GM12878 (cell line): ENCODE measurements at regions not wholly inside any gene's neighbourhood (a gene's known extent, or its start where the extent isn't known, plus 50 kb on each side); places are given as distances from the start of the nearest gene placed in this dataset.

Experiments
- ATAC-seq: fragments of 200-7000 bp; cut with Tn5 transposase; 3 replicates; pipeline ENCODE4 v1.9.1; 2020; ENCODE audit warnings: mild to moderate bottlenecking, moderate library complexity
- BruUV-seq: library from RNA; stranded (reverse); fragments of 400-500 nt; replicated peaks from 2 replicates; lab custom pipeline; 2021; lab: Mats Ljungman, UMichigan
- CTCF ChIA-PET: fragments of 300-600 bp; sonication (Branson Sonifier 250); formaldehyde crosslinking; extraction: SDS; loops from one replicate; lab custom pipeline; 2021; ENCODE audit warnings: inconsistent platforms; lab: Yijun Ruan, JAX
- POLR2A ChIA-PET: fragments of 350-600 bp; formaldehyde crosslinking; extraction: SDS; loops from one replicate; lab custom pipeline; 2021; ENCODE audit warnings: inconsistent platforms; lab: Charles Lee
- RAD21 ChIA-PET: fragments of 300-600 bp; sonication (Branson Sonifier 250); formaldehyde crosslinking; loops from one replicate; lab custom pipeline; 2023; ENCODE audit warnings: antibody characterized with exemption; ENCODE audit not compliant: unreplicated experiment; lab: Charles Lee
- SMC1A ChIA-PET: fragments of 300-600 bp; sonication (Branson Sonifier 250); formaldehyde crosslinking; loops from one replicate; lab custom pipeline; 2023; ENCODE audit not compliant: unreplicated experiment, uncharacterized antibody; lab: Charles Lee
- DNase-seq: peaks from one replicate; pipeline ENCODE4 v3.0.0-alpha.2; 2011; ENCODE audit warnings: low read depth, low spot score
- FAIRE-seq: peaks from 3 replicates; lab custom pipeline; 2011; peaks lifted over from hg19 to GRCh38; lab: Jason Lieb, UNC
- H2AFZ ChIP-seq: 2 replicates; pipeline ENCODE4 v1.6.0; 2011; ENCODE audit warnings: low read depth, low read length, control low read depth; ENCODE audit not compliant: control insufficient read depth
- H3K27ac ChIP-seq: 2 replicates; pipeline ENCODE4 v1.5.1; 2011; ENCODE audit warnings: control low read depth; ENCODE audit not compliant: control insufficient read depth, insufficient read depth
- H3K27me3 ChIP-seq, 2 experiments: replicated peaks in 1 of 2; 2 replicates each; pipeline versions ENCODE4 v1.6.0 to v1.6.1; 2011; ENCODE audit warnings: low read length in 1 of 2; ENCODE audit not compliant: control insufficient read depth in 2 of 2, insufficient read depth in 2 of 2
- H3K36me3 ChIP-seq, 2 experiments: 2 replicates each; pipeline ENCODE4 v1.5.1; 2011; ENCODE audit warnings: low read length in 1 of 2; ENCODE audit not compliant: control insufficient read depth in 2 of 2, insufficient read depth in 2 of 2
- H3K4me1 ChIP-seq: 2 replicates; pipeline ENCODE4 v1.6.1; 2011; ENCODE audit warnings: mild to moderate bottlenecking, low read length, moderate library complexity, mixed read lengths; ENCODE audit not compliant: control insufficient read depth, insufficient read depth
- H3K4me2 ChIP-seq: 2 replicates; pipeline ENCODE4 v1.6.0; 2011; ENCODE audit warnings: control low read depth; ENCODE audit not compliant: control insufficient read depth, insufficient read depth
- H3K4me3 ChIP-seq: fragments of 200-600 bp; sonication (generic); 2 replicates; pipeline ENCODE4 v1.5.1; 2016
- H3K79me2 ChIP-seq: 2 replicates; pipeline ENCODE4 v1.6.0; 2011; ENCODE audit warnings: low read length; ENCODE audit not compliant: control insufficient read depth, insufficient read depth
- H3K9ac ChIP-seq: 2 replicates; pipeline ENCODE4 v1.8.0; 2011; ENCODE audit warnings: low read length, control low read depth, mixed read lengths; ENCODE audit not compliant: control insufficient read depth, insufficient read depth
- H3K9me3 ChIP-seq: replicated peaks from 3 replicates; pipeline ENCODE4 v1.5.1; 2011; ENCODE audit warnings: mild to moderate bottlenecking, low read length; ENCODE audit not compliant: control insufficient read depth, insufficient read depth
- H4K20me1 ChIP-seq: 2 replicates; pipeline ENCODE4 v1.6.0; 2011; ENCODE audit not compliant: control insufficient read depth, insufficient read depth
- BACH1 ChIP-seq: fragments of 450-650 bp; IDR thresholded peaks from 2 replicates; pipeline ENCODE4 v1.6.1; 2017; ENCODE audit warnings: mild to moderate bottlenecking, borderline replicate concordance
- FOS ChIP-seq: IDR thresholded peaks from 3 replicates; pipeline ENCODE4 v1.6.1; 2011; ENCODE audit warnings: borderline replicate concordance; ENCODE audit not compliant: insufficient read length; ENCODE audit errors: extremely low read depth
- IKZF2 ChIP-seq, 2 experiments: fragments of 450-650 bp; IDR thresholded peaks; 2 replicates each; pipeline ENCODE4 v1.6.1; 2017; ENCODE audit warnings: mild to moderate bottlenecking in 2 of 2, moderate library complexity in 2 of 2
- POLR2AphosphoS2 ChIP-seq: IDR thresholded peaks from 2 replicates; pipeline ENCODE4 v1.6.1; 2011; ENCODE audit warnings: low read depth, mild to moderate bottlenecking, low read length, improper control_type of control experiment, moderate library complexity
- SMAD1 ChIP-seq: fragments of 450-650 bp; IDR thresholded peaks from 2 replicates; pipeline ENCODE4 v1.6.1; 2018; ENCODE audit warnings: mild to moderate bottlenecking, low read depth; ENCODE audit not compliant: partially characterized antibody
- SP1 ChIP-seq: IDR thresholded peaks from one replicate; pipeline ENCODE4 v1.6.1; 2011; ENCODE audit warnings: low read depth, low read length
- TCF7 ChIP-seq: IDR thresholded peaks from 2 replicates; pipeline ENCODE4 v1.6.1; 2014; ENCODE audit warnings: antibody characterized with exemption, borderline replicate concordance
- YY1 ChIP-seq: IDR thresholded peaks from 2 replicates; pipeline ENCODE4 v1.6.1; 2011; ENCODE audit warnings: low read depth, mild to moderate bottlenecking, low read length
- WGBS: methylation state at CpG from one replicate; pipeline ENCODE4 v1.1.6; 2016; ENCODE audit warnings: low lambda C conversion rate; ENCODE audit not compliant: insufficient replicate concordance, insufficient coverage; ENCODE audit errors: missing lambda C conversion rate; 5-methylcytosine and 5-hydroxymethylcytosine counted together
- in situ Hi-C: fragments of 300-500 bp; cut with MboI; formaldehyde crosslinking; loops from 9 replicates; pipeline ENCODE4 v1.14.3; 2018; ENCODE audit warnings: mixed read lengths
- intact Hi-C: fragments of 100-400 bp; cut with micrococcal nuclease; formaldehyde crosslinking; loops from one replicate; pipeline ENCODE4 v1.14.2; 2022; ENCODE audit not compliant: unreplicated experiment
- TF ChIP-seq, protein P1 (sequence below): IDR thresholded peaks from 2 replicates; pipeline ENCODE4 v1.6.1; 2012; ENCODE audit warnings: low read depth, low read length, improper control_type of control experiment
- TF ChIP-seq, protein P2 (sequence below): IDR thresholded peaks from 2 replicates; pipeline ENCODE4 v1.6.1; 2012; ENCODE audit warnings: low read depth, low read length, improper control_type of control experiment
- TF ChIP-seq, protein P3 (sequence below): fragments of 450-650 bp; IDR thresholded peaks from 2 replicates; pipeline ENCODE4 v1.6.1; 2016; ENCODE audit warnings: mild to moderate bottlenecking
- TF ChIP-seq, protein P4 (sequence below): fragments of 450-650 bp; IDR thresholded peaks from 2 replicates; pipeline ENCODE4 v1.6.1; 2017; ENCODE audit warnings: mild to moderate bottlenecking, moderate library complexity
- TF ChIP-seq, protein P5 (sequence below): fragments of 450-650 bp; IDR thresholded peaks from 2 replicates; pipeline ENCODE4 v1.6.1; 2016; ENCODE audit warnings: mild to moderate bottlenecking, moderate library complexity, borderline replicate concordance

DNA sequence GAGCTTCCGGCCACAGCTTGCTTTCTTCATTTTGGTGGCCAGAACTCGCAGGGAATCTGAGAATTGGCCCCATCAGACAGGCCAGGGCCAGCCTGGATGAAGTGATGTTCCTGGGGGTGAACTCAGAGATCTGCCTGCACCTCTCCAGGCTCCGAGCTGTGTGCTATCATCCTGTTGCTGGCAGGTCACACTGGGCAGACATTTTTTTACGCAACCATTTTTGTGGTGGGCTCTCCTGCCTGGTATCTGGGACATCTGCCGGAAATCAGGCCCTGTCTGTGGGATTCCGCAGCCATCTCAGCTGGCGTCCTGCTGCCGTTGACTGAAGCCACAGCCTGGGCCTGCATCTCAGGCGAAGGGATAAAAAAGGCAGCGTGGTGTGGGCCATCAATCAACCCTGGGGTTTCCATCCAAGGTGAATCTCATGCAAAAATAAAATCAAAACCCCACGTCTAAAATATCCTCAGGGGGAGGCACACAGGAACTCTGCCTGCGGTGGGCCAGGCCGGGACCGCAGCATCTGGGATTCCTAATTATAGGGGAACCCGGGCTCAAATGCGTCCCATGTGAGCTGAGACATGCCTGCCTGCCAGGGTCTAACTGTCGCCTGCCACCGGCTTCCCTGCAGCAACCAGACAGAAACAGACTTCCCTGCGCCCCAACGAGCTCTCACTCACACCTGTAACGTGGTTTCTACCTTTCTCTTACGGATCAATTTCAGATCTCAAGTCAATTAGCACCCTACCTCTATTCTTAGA is 174.3 kb downstream of the SYK start:
- Histone ChIP-seq H2AFZ (no peak overlapping the region), H4K20me1 (no peaks in the 10 kb centered on the region), H3K36me3 (no peaks in the 10 kb centered on the region), H3K4me2 (no peak overlapping the region), H3K27me3 (peaks cover 0 to 7% of the 10 kb centered on the region in 2 experiments; a peak in 3 of 4 replicates), H3K4me1 (peaks cover 13% of the 10 kb centered on the region), H3K9me3 (no peaks in the 10 kb centered on the region), H3K27ac (no peak overlapping the region), H3K4me3 (no peak overlapping the region), H3K79me2 (no peaks in the 10 kb centered on the region), H3K9ac (no peak overlapping the region)
- FAIRE-seq (no peak), DNase-seq (no peak), ATAC-seq (no peak)
- in situ Hi-C loops, result no loop called here
- no TSS peak for BruUV-seq
- ChIA-PET CTCF (no interaction called here), POLR2A (no interaction called here), RAD21 (no interaction called here), SMC1A (no interaction called here)
- intact Hi-C loops, result no loop called here
- WGBS, result 50% methylated on average over 22 of the region's 22 CpGs
- no peak for TF ChIP-seq POLR2AphosphoS2
- TF ChIP-seq TCF7, result no peak
- TF ChIP-seq SP1, result no peak
- TF ChIP-seq, protein P1, sequence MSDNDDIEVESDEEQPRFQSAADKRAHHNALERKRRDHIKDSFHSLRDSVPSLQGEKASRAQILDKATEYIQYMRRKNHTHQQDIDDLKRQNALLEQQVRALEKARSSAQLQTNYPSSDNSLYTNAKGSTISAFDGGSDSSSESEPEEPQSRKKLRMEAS, result no peak
- no peak for TF ChIP-seq FOS
- no peak for TF ChIP-seq BACH1
- TF ChIP-seq, protein P2, sequence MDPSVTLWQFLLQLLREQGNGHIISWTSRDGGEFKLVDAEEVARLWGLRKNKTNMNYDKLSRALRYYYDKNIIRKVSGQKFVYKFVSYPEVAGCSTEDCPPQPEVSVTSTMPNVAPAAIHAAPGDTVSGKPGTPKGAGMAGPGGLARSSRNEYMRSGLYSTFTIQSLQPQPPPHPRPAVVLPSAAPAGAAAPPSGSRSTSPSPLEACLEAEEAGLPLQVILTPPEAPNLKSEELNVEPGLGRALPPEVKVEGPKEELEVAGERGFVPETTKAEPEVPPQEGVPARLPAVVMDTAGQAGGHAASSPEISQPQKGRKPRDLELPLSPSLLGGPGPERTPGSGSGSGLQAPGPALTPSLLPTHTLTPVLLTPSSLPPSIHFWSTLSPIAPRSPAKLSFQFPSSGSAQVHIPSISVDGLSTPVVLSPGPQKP, result no peak
- no peak for TF ChIP-seq SMAD1
- TF ChIP-seq, protein P3, sequence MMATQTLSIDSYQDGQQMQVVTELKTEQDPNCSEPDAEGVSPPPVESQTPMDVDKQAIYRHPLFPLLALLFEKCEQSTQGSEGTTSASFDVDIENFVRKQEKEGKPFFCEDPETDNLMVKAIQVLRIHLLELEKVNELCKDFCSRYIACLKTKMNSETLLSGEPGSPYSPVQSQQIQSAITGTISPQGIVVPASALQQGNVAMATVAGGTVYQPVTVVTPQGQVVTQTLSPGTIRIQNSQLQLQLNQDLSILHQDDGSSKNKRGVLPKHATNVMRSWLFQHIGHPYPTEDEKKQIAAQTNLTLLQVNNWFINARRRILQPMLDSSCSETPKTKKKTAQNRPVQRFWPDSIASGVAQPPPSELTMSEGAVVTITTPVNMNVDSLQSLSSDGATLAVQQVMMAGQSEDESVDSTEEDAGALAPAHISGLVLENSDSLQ, result no peak
- TF ChIP-seq, protein P4, sequence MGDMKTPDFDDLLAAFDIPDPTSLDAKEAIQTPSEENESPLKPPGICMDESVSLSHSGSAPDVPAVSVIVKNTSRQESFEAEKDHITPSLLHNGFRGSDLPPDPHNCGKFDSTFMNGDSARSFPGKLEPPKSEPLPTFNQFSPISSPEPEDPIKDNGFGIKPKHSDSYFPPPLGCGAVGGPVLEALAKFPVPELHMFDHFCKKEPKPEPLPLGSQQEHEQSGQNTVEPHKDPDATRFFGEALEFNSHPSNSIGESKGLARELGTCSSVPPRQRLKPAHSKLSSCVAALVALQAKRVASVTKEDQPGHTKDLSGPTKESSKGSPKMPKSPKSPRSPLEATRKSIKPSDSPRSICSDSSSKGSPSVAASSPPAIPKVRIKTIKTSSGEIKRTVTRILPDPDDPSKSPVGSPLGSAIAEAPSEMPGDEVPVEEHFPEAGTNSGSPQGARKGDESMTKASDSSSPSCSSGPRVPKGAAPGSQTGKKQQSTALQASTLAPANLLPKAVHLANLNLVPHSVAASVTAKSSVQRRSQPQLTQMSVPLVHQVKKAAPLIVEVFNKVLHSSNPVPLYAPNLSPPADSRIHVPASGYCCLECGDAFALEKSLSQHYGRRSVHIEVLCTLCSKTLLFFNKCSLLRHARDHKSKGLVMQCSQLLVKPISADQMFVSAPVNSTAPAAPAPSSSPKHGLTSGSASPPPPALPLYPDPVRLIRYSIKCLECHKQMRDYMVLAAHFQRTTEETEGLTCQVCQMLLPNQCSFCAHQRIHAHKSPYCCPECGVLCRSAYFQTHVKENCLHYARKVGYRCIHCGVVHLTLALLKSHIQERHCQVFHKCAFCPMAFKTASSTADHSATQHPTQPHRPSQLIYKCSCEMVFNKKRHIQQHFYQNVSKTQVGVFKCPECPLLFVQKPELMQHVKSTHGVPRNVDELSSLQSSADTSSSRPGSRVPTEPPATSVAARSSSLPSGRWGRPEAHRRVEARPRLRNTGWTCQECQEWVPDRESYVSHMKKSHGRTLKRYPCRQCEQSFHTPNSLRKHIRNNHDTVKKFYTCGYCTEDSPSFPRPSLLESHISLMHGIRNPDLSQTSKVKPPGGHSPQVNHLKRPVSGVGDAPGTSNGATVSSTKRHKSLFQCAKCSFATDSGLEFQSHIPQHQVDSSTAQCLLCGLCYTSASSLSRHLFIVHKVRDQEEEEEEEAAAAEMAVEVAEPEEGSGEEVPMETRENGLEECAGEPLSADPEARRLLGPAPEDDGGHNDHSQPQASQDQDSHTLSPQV, result no peak
- TF ChIP-seq, protein P5, sequence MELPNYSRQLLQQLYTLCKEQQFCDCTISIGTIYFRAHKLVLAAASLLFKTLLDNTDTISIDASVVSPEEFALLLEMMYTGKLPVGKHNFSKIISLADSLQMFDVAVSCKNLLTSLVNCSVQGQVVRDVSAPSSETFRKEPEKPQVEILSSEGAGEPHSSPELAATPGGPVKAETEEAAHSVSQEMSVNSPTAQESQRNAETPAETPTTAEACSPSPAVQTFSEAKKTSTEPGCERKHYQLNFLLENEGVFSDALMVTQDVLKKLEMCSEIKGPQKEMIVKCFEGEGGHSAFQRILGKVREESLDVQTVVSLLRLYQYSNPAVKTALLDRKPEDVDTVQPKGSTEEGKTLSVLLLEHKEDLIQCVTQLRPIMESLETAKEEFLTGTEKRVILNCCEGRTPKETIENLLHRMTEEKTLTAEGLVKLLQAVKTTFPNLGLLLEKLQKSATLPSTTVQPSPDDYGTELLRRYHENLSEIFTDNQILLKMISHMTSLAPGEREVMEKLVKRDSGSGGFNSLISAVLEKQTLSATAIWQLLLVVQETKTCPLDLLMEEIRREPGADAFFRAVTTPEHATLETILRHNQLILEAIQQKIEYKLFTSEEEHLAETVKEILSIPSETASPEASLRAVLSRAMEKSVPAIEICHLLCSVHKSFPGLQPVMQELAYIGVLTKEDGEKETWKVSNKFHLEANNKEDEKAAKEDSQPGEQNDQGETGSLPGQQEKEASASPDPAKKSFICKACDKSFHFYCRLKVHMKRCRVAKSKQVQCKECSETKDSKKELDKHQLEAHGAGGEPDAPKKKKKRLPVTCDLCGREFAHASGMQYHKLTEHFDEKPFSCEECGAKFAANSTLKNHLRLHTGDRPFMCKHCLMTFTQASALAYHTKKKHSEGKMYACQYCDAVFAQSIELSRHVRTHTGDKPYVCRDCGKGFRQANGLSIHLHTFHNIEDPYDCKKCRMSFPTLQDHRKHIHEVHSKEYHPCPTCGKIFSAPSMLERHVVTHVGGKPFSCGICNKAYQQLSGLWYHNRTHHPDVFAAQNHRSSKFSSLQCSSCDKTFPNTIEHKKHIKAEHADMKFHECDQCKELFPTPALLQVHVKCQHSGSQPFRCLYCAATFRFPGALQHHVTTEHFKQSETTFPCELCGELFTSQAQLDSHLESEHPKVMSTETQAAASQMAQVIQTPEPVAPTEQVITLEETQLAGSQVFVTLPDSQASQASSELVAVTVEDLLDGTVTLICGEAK, result no peak
- TF ChIP-seq IKZF2 (IDR thresholded peaks at IDR 0.05), result no peak
- no peak for TF ChIP-seq YY1
